GM12878 (cell line): ENCODE measurements at regions not wholly inside any gene's neighbourhood (a gene's known extent, or its start where the extent isn't known, plus 50 kb on each side); places are given as distances from the start of the nearest gene placed in this dataset.

ENCODE experiments used
- ATAC-seq: fragments of 200-7000 bp; cut with Tn5 transposase; 3 replicates; pipeline ENCODE4 v1.9.1; 2020; ENCODE audit warnings: mild to moderate bottlenecking, moderate library complexity
- BruUV-seq: library from RNA; stranded (reverse); fragments of 400-500 nt; replicated peaks from 2 replicates; lab custom pipeline; 2021; lab: Mats Ljungman, UMichigan
- CTCF ChIA-PET: fragments of 300-600 bp; sonication (Branson Sonifier 250); formaldehyde crosslinking; extraction: SDS; loops from one replicate; lab custom pipeline; 2021; ENCODE audit warnings: inconsistent platforms; lab: Yijun Ruan, JAX
- POLR2A ChIA-PET: fragments of 350-600 bp; formaldehyde crosslinking; extraction: SDS; loops from one replicate; lab custom pipeline; 2021; ENCODE audit warnings: inconsistent platforms; lab: Charles Lee
- RAD21 ChIA-PET: fragments of 300-600 bp; sonication (Branson Sonifier 250); formaldehyde crosslinking; loops from one replicate; lab custom pipeline; 2023; ENCODE audit warnings: antibody characterized with exemption; ENCODE audit not compliant: unreplicated experiment; lab: Charles Lee
- SMC1A ChIA-PET: fragments of 300-600 bp; sonication (Branson Sonifier 250); formaldehyde crosslinking; loops from one replicate; lab custom pipeline; 2023; ENCODE audit not compliant: unreplicated experiment, uncharacterized antibody; lab: Charles Lee
- DNase-seq: peaks from one replicate; pipeline ENCODE4 v3.0.0-alpha.2; 2011; ENCODE audit warnings: low read depth, low spot score
- FAIRE-seq: peaks from 3 replicates; lab custom pipeline; 2011; peaks lifted over from hg19 to GRCh38; lab: Jason Lieb, UNC
- H2AFZ ChIP-seq: 2 replicates; pipeline ENCODE4 v1.6.0; 2011; ENCODE audit warnings: low read depth, low read length, control low read depth; ENCODE audit not compliant: control insufficient read depth
- H3K27ac ChIP-seq: 2 replicates; pipeline ENCODE4 v1.5.1; 2011; ENCODE audit warnings: control low read depth; ENCODE audit not compliant: control insufficient read depth, insufficient read depth
- H3K27me3 ChIP-seq, 2 experiments: replicated peaks in 1 of 2; 2 replicates each; pipeline versions ENCODE4 v1.6.0 to v1.6.1; 2011; ENCODE audit warnings: low read length in 1 of 2; ENCODE audit not compliant: control insufficient read depth in 2 of 2, insufficient read depth in 2 of 2
- H3K36me3 ChIP-seq, 2 experiments: 2 replicates each; pipeline ENCODE4 v1.5.1; 2011; ENCODE audit warnings: low read length in 1 of 2; ENCODE audit not compliant: control insufficient read depth in 2 of 2, insufficient read depth in 2 of 2
- H3K4me1 ChIP-seq: 2 replicates; pipeline ENCODE4 v1.6.1; 2011; ENCODE audit warnings: mild to moderate bottlenecking, low read length, moderate library complexity, mixed read lengths; ENCODE audit not compliant: control insufficient read depth, insufficient read depth
- H3K4me2 ChIP-seq: 2 replicates; pipeline ENCODE4 v1.6.0; 2011; ENCODE audit warnings: control low read depth; ENCODE audit not compliant: control insufficient read depth, insufficient read depth
- H3K4me3 ChIP-seq: fragments of 200-600 bp; sonication (generic); 2 replicates; pipeline ENCODE4 v1.5.1; 2016
- H3K79me2 ChIP-seq: 2 replicates; pipeline ENCODE4 v1.6.0; 2011; ENCODE audit warnings: low read length; ENCODE audit not compliant: control insufficient read depth, insufficient read depth
- H3K9ac ChIP-seq: 2 replicates; pipeline ENCODE4 v1.8.0; 2011; ENCODE audit warnings: low read length, control low read depth, mixed read lengths; ENCODE audit not compliant: control insufficient read depth, insufficient read depth
- H3K9me3 ChIP-seq: replicated peaks from 3 replicates; pipeline ENCODE4 v1.5.1; 2011; ENCODE audit warnings: mild to moderate bottlenecking, low read length; ENCODE audit not compliant: control insufficient read depth, insufficient read depth
- H4K20me1 ChIP-seq: 2 replicates; pipeline ENCODE4 v1.6.0; 2011; ENCODE audit not compliant: control insufficient read depth, insufficient read depth
- EZH2 ChIP-seq: IDR thresholded peaks from 2 replicates; pipeline ENCODE4 v1.6.1; 2012; ENCODE audit warnings: low read depth, mild to moderate bottlenecking, control low read depth, inconsistent platforms, low read length, borderline replicate concordance; ENCODE audit not compliant: control insufficient read depth
- FOS ChIP-seq: IDR thresholded peaks from 3 replicates; pipeline ENCODE4 v1.6.1; 2011; ENCODE audit warnings: borderline replicate concordance; ENCODE audit not compliant: insufficient read length; ENCODE audit errors: extremely low read depth
- HDAC2 ChIP-seq: fragments of 200-600 bp; sonication (generic); IDR thresholded peaks from 2 replicates; pipeline ENCODE4 v1.6.1; 2017
- IKZF1 ChIP-seq: fragments of 450-650 bp; conservative IDR thresholded peaks from 2 replicates; pipeline ENCODE4 v1.6.1; 2017; ENCODE audit warnings: antibody characterized with exemption, mild to moderate bottlenecking
- MYC ChIP-seq: IDR thresholded peaks from 2 replicates; pipeline ENCODE4 v1.6.1; 2011; ENCODE audit warnings: mild to moderate bottlenecking, low read length, moderate library complexity, inconsistent platforms; ENCODE audit not compliant: insufficient read depth, insufficient replicate concordance, insufficient read length, severe bottlenecking
- NFYB ChIP-seq: IDR thresholded peaks from 2 replicates; pipeline ENCODE4 v1.6.1; 2011; ENCODE audit warnings: low read depth, mild to moderate bottlenecking, low read length, improper control_type of control experiment, moderate library complexity; ENCODE audit not compliant: insufficient read depth
- NR2C2 ChIP-seq: IDR thresholded peaks from 2 replicates; pipeline ENCODE4 v1.6.1; 2011; ENCODE audit warnings: borderline replicate concordance, low read depth; ENCODE audit not compliant: control insufficient read depth, insufficient read length
- RUNX3 ChIP-seq: IDR thresholded peaks from 2 replicates; pipeline ENCODE4 v1.6.1; 2012; ENCODE audit warnings: low read length, inconsistent platforms
- SPI1 ChIP-seq: IDR thresholded peaks from 2 replicates; pipeline ENCODE4 v1.6.1; 2011; ENCODE audit warnings: low read depth, mild to moderate bottlenecking, low read length, moderate library complexity, borderline replicate concordance; ENCODE audit not compliant: insufficient read depth
- STAT3 ChIP-seq: IDR thresholded peaks from 2 replicates; pipeline ENCODE4 v1.6.1; 2011; ENCODE audit warnings: low read depth, low read length, improper control_type of control experiment
- YY1 ChIP-seq: IDR thresholded peaks from 2 replicates; pipeline ENCODE4 v1.6.1; 2011; ENCODE audit warnings: low read depth, mild to moderate bottlenecking, low read length
- ZZZ3 ChIP-seq: IDR thresholded peaks from 2 replicates; pipeline ENCODE4 v1.6.1; 2011; ENCODE audit warnings: low read depth; ENCODE audit not compliant: control insufficient read depth, insufficient read length
- WGBS: methylation state at CpG from one replicate; pipeline ENCODE4 v1.1.6; 2016; ENCODE audit warnings: low lambda C conversion rate; ENCODE audit not compliant: insufficient replicate concordance, insufficient coverage; ENCODE audit errors: missing lambda C conversion rate; 5-methylcytosine and 5-hydroxymethylcytosine counted together
- in situ Hi-C: fragments of 300-500 bp; cut with MboI; formaldehyde crosslinking; loops from 9 replicates; pipeline ENCODE4 v1.14.3; 2018; ENCODE audit warnings: mixed read lengths
- intact Hi-C: fragments of 100-400 bp; cut with micrococcal nuclease; formaldehyde crosslinking; loops from one replicate; pipeline ENCODE4 v1.14.2; 2022; ENCODE audit not compliant: unreplicated experiment

- TF ChIP-seq RUNX3 (no peak), HDAC2 (no peak), YY1 (no peak)
- no peak overlapping the region for H2AFZ ChIP-seq
- no peaks in the 10 kb centered on the region for H4K20me1 ChIP-seq
- no peaks in the 10 kb centered on the region for H3K9me3 ChIP-seq
- DNase-seq (no peak), FAIRE-seq (no peak), ATAC-seq (no peak)
- H3K79me2 ChIP-seq = no peaks in the 10 kb centered on the region
- RAD21 ChIA-PET = interaction anchor here (0.8 to 0.9 kb wide), 2 partner anchors 11 to 13 kb away, joined by 3 read pairs; no protein-coding TSS in a partner anchor
- no peak overlapping the region for H3K4me2 ChIP-seq
- intact Hi-C loops (no loop called here), in situ Hi-C loops (no loop called here)
- SMC1A ChIA-PET = interaction anchor here (0.9 kb wide), 1 partner anchor 14 kb away, joined by 3 read pairs; no protein-coding TSS in a partner anchor
- POLR2A ChIA-PET = no interaction called here
- H3K27me3 ChIP-seq = no peaks in the 10 kb centered on the region; a peak in 1 of 4 replicates
- WGBS = 48% methylated on average over 3 of the region's 3 CpGs
- no peak overlapping the region for H3K9ac ChIP-seq
- BruUV-seq = no TSS peak
- CTCF ChIA-PET = interaction anchor here (1.3 kb wide), 2 partner anchors 46 to 328 kb away, joined by 3 to 5 read pairs; no protein-coding TSS in a partner anchor
- H3K4me1 ChIP-seq = no peaks in the 10 kb centered on the region
- H3K36me3 ChIP-seq = no peaks in the 10 kb centered on the region
- no peak overlapping the region for H3K27ac ChIP-seq
- H3K4me3 ChIP-seq = no peak overlapping the region
These were observed 54.1 kb upstream of the PDE8B start for GRCh38 chr5:77156379-77156778.

GRCh38 chr5:77155179-77155785 is 55.2 kb upstream of the PDE8B start:
- WGBS = 60% methylated on average over 8 of the region's 8 CpGs
- in situ Hi-C loops = no loop called here
- Histone ChIP-seq H3K36me3 (no peaks in the 10 kb centered on the region), H3K27me3 (no peaks in the 10 kb centered on the region; a peak in 1 of 4 replicates), H3K4me3 (no peak overlapping the region), H3K9me3 (no peaks in the 10 kb centered on the region), H2AFZ (no peak overlapping the region), H3K9ac (no peak overlapping the region), H3K27ac (no peak overlapping the region), H3K4me2 (no peak overlapping the region), H3K4me1 (no peaks in the 10 kb centered on the region), H3K79me2 (no peaks in the 10 kb centered on the region), H4K20me1 (no peaks in the 10 kb centered on the region)
- DNase-seq = no peak
- TF ChIP-seq SPI1 (no peak), STAT3 (no peak), NFYB (no peak), FOS (no peak), NR2C2 (no peak), MYC (no peak), ZZZ3 (no peak), IKZF1 (no peak), YY1 (no peak), EZH2 (no peak)
- ChIA-PET SMC1A (interaction anchor here (0.9 kb wide), 1 partner anchor 15 kb away, joined by 3 read pairs; no protein-coding TSS in a partner anchor), RAD21 (no interaction called here), CTCF (interaction anchor here (0.7 to 0.8 kb wide), 2 partner anchors 10 to 328 kb away, joined by 3 read pairs; no protein-coding TSS in a partner anchor), POLR2A (no interaction called here)
- no peak for ATAC-seq
- BruUV-seq = no TSS peak
- FAIRE-seq = no peak
- intact Hi-C loops = no loop called here
